WTC11 (cell line): ENCODE measurements at regions not wholly inside any gene's neighbourhood (a gene's known extent, or its start where the extent isn't known, plus 50 kb on each side); places are given as distances from the start of the nearest gene placed in this dataset.
A peak's percentile ranks its signal among the peaks of the same experiment; 100 is the strongest.

Experiments used
- ATAC-seq: fragments of 200-7000 bp; cut with Tn5 transposase; 2 replicates; pipeline ENCODE4 v1.10.0; 2021; ENCODE audit warnings: mild to moderate bottlenecking, moderate library complexity
- CTCF ChIA-PET: fragments of 300-600 bp; sonication (Branson Sonifier 250); formaldehyde crosslinking; loops from one replicate; lab custom pipeline; 2021; ENCODE audit warnings: antibody characterized with exemption; lab: Charles Lee
- POLR2A ChIA-PET: fragments of 350-600 bp; sonication (Branson Sonifier 250); formaldehyde crosslinking; loops from one replicate; lab custom pipeline; 2021; ENCODE audit warnings: antibody characterized with exemption; lab: Charles Lee
- DNase-seq: peaks from one replicate; pipeline ENCODE4 v3.0.0; 2021; ENCODE audit warnings: low spot score
- H3K27ac Mint-ChIP-seq: 2 replicates; pipeline ENCODE4 v1.8.0; 2021; ENCODE audit warnings: mixed read lengths
- H3K27me3 Mint-ChIP-seq: 2 replicates; pipeline ENCODE4 v1.8.0; 2021; ENCODE audit warnings: low read depth, mild to moderate bottlenecking, moderate library complexity, mixed read lengths
- H3K36me3 Mint-ChIP-seq: 2 replicates; pipeline ENCODE4 v1.8.0; 2021; ENCODE audit warnings: mixed read lengths
- H3K4me1 Mint-ChIP-seq: 2 replicates; pipeline ENCODE4 v1.8.0; 2022; ENCODE audit warnings: mixed read lengths
- H3K4me3 Mint-ChIP-seq: 2 replicates; pipeline ENCODE4 v1.8.0; 2021; ENCODE audit warnings: mild to moderate bottlenecking, moderate library complexity, mixed read lengths
- H3K9me3 Mint-ChIP-seq: 2 replicates; pipeline ENCODE4 v1.8.0; 2021; ENCODE audit warnings: mixed read lengths
- ATF2 ChIP-seq: sonication (generic); formaldehyde crosslinking; IDR thresholded peaks from 2 replicates; pipeline ENCODE4 v1.8.1; 2022; ENCODE audit warnings: low read depth, missing genetic modification reagents, borderline replicate concordance
- CREM ChIP-seq: sonication (generic); formaldehyde crosslinking; IDR thresholded peaks from 2 replicates; pipeline ENCODE4 v1.8.1; 2022; ENCODE audit warnings: mild to moderate bottlenecking, missing genetic modification reagents, moderate library complexity
- ESRRA ChIP-seq: sonication (generic); formaldehyde crosslinking; IDR thresholded peaks from 2 replicates; pipeline ENCODE4 v1.8.1; 2022; ENCODE audit warnings: mild to moderate bottlenecking, missing genetic modification reagents, borderline replicate concordance
- FOXK1 ChIP-seq: sonication (generic); formaldehyde crosslinking; IDR thresholded peaks from 2 replicates; pipeline ENCODE4 v1.8.0; 2022; ENCODE audit warnings: mild to moderate bottlenecking, moderate library complexity, missing genetic modification reagents
- GABPB1 ChIP-seq: sonication (generic); formaldehyde crosslinking; IDR thresholded peaks from 2 replicates; pipeline ENCODE4 v1.8.1; 2023; ENCODE audit warnings: mild to moderate bottlenecking, missing genetic modification reagents
- GRHL2 ChIP-seq: fragments of 250-450 bp; sonication (Bioruptor Pico); IDR thresholded peaks from 2 replicates; pipeline ENCODE4 v1.8.0; 2022; ENCODE audit warnings: mild to moderate bottlenecking, moderate library complexity; ENCODE audit not compliant: insufficient replicate concordance, severe bottlenecking
- GTF2I ChIP-seq: fragments of 250-450 bp; sonication (Bioruptor Pico); conservative IDR thresholded peaks from 2 replicates; pipeline ENCODE4 v1.4.0; 2021; ENCODE audit warnings: mild to moderate bottlenecking
- KAT7 ChIP-seq: sonication (generic); formaldehyde crosslinking; IDR thresholded peaks from 2 replicates; pipeline ENCODE4 v1.8.1; 2023; ENCODE audit warnings: missing genetic modification reagents, mild to moderate bottlenecking, borderline replicate concordance
- MAX ChIP-seq: sonication (generic); formaldehyde crosslinking; IDR thresholded peaks from 2 replicates; pipeline ENCODE4 v1.8.0; 2022; ENCODE audit warnings: mild to moderate bottlenecking, missing genetic modification reagents
- MLX ChIP-seq: sonication (generic); formaldehyde crosslinking; IDR thresholded peaks from 2 replicates; pipeline ENCODE4 v1.8.1; 2023; ENCODE audit warnings: mild to moderate bottlenecking, missing genetic modification reagents, moderate library complexity
- MYBL2 ChIP-seq: sonication (generic); formaldehyde crosslinking; IDR thresholded peaks from 2 replicates; pipeline ENCODE4 v1.8.1; 2023; ENCODE audit warnings: mild to moderate bottlenecking, moderate library complexity, missing genetic modification reagents
- NFE2L1 ChIP-seq: sonication (generic); formaldehyde crosslinking; IDR thresholded peaks from 2 replicates; pipeline ENCODE4 v1.8.1; 2023; ENCODE audit warnings: missing genetic modification reagents
- NFYB ChIP-seq: sonication (generic); formaldehyde crosslinking; conservative IDR thresholded peaks from 2 replicates; pipeline ENCODE4 v1.8.0; 2022; ENCODE audit warnings: low read depth, missing genetic modification reagents
- OVOL2 ChIP-seq: fragments of 250-450 bp; sonication (Bioruptor Pico); IDR thresholded peaks from 2 replicates; pipeline ENCODE4 v1.9.0; 2021; ENCODE audit warnings: mild to moderate bottlenecking, borderline replicate concordance
- RELA ChIP-seq: sonication (generic); formaldehyde crosslinking; IDR thresholded peaks from 2 replicates; pipeline ENCODE4 v1.8.1; 2022; ENCODE audit warnings: missing genetic modification reagents, mild to moderate bottlenecking, borderline replicate concordance
- RORB ChIP-seq: fragments of 250-450 bp; sonication (Bioruptor Pico); IDR thresholded peaks from 2 replicates; pipeline ENCODE4 v1.9.0; 2021; ENCODE audit warnings: mild to moderate bottlenecking
- SOX15 ChIP-seq: fragments of 250-450 bp; sonication (Bioruptor Pico); IDR thresholded peaks from 2 replicates; pipeline ENCODE4 v1.9.0; 2021; ENCODE audit warnings: mild to moderate bottlenecking
- STAT6 ChIP-seq: sonication (generic); formaldehyde crosslinking; conservative IDR thresholded peaks from 2 replicates; pipeline ENCODE4 v1.8.1; 2023; ENCODE audit warnings: mild to moderate bottlenecking, low read depth, missing genetic modification reagents, moderate library complexity
- TCF7 ChIP-seq: sonication (generic); formaldehyde crosslinking; IDR thresholded peaks from 2 replicates; pipeline ENCODE4 v1.8.0; 2022; ENCODE audit warnings: mild to moderate bottlenecking, low read depth, missing genetic modification reagents, moderate library complexity
- USF1 ChIP-seq: sonication (generic); formaldehyde crosslinking; IDR thresholded peaks from 2 replicates; pipeline ENCODE4 v1.8.0; 2022; ENCODE audit warnings: mild to moderate bottlenecking, missing genetic modification reagents
- ZBTB43 ChIP-seq: sonication (generic); formaldehyde crosslinking; IDR thresholded peaks from 2 replicates; pipeline ENCODE4 v1.8.1; 2023; ENCODE audit warnings: mild to moderate bottlenecking, missing genetic modification reagents
- ZNF219 ChIP-seq: sonication (generic); formaldehyde crosslinking; IDR thresholded peaks from 2 replicates; pipeline ENCODE4 v1.8.0; 2023; ENCODE audit warnings: missing genetic modification reagents, mild to moderate bottlenecking, borderline replicate concordance
- ZNF232 ChIP-seq: sonication (generic); formaldehyde crosslinking; IDR thresholded peaks from 2 replicates; pipeline ENCODE4 v1.8.0; 2022; ENCODE audit warnings: mild to moderate bottlenecking, missing genetic modification reagents
- ZNF396 ChIP-seq: fragments of 250-450 bp; sonication (Bioruptor Pico); IDR thresholded peaks from 2 replicates; pipeline ENCODE4 v1.8.0; 2021; ENCODE audit warnings: mild to moderate bottlenecking, moderate library complexity, borderline replicate concordance
- ZNF416 ChIP-seq: fragments of 250-450 bp; sonication (Bioruptor Pico); IDR thresholded peaks from 2 replicates; pipeline ENCODE4 v1.9.0; 2021; ENCODE audit warnings: mild to moderate bottlenecking, inconsistent platforms
- ZNF423 ChIP-seq: fragments of 250-450 bp; sonication (Bioruptor Pico); IDR thresholded peaks from 2 replicates; pipeline ENCODE4 v2.1.2; 2022; ENCODE audit warnings: mild to moderate bottlenecking, moderate library complexity

- no peak overlapping the region for H3K27ac Mint-ChIP-seq
- no peak for TF ChIP-seq ZNF219 (CRISPR knock-in tag)
- no peak for TF ChIP-seq GRHL2 (CRISPR knock-in tag)
- TF ChIP-seq SOX15 (CRISPR knock-in tag), result no peak
- TF ChIP-seq MYBL2 (CRISPR knock-in tag), result no peak
- TF ChIP-seq RELA (CRISPR knock-in tag), result no peak
- TF ChIP-seq STAT6 (CRISPR knock-in tag), result no peak
- no peak for TF ChIP-seq ESRRA
- TF ChIP-seq NFYB (CRISPR knock-in tag), result no peak
- TF ChIP-seq TCF7, result no peak
- no peak for TF ChIP-seq RORB
- TF ChIP-seq CREM (CRISPR knock-in tag), result no peak
- no peak for TF ChIP-seq ZBTB43 (CRISPR knock-in tag)
- no peak for TF ChIP-seq NFE2L1 (CRISPR knock-in tag)
- no peak for TF ChIP-seq ZNF423 (CRISPR knock-in tag)
- TF ChIP-seq GTF2I (CRISPR knock-in tag), result no peak
- no peak for TF ChIP-seq ZNF416
- TF ChIP-seq, all 79 proteins: peak for 0
- DNase-seq, result no peak
- CTCF ChIA-PET, result interaction anchor here (0.7 kb wide), 1 partner anchor 268 kb away, joined by 4 read pairs; no protein-coding TSS in a partner anchor
- Mint-ChIP-seq H3K36me3 (no peaks in the 10 kb centered on the region), H3K4me1 (peaks cover 43% of the 10 kb centered on the region), H3K27me3 (no peaks in the 10 kb centered on the region), H3K9me3 (no peaks in the 10 kb centered on the region), H3K4me3 (no peak overlapping the region)
- ATAC-seq, result peak; percentile 13; the same call in 1 of the 2 replicates
- POLR2A ChIA-PET, result no interaction called here
Observed at GRCh38 chr6:98560841-98561240, 273.5 kb upstream of the POU3F2 start.

- Mint-ChIP-seq H3K9me3 (no peaks in the 10 kb centered on the region), H3K27ac (no peak overlapping the region), H3K4me3 (no peak overlapping the region), H3K4me1 (peaks cover 7% of the 10 kb centered on the region), H3K36me3 (no peaks in the 10 kb centered on the region), H3K27me3 (no peaks in the 10 kb centered on the region)
- TF ChIP-seq NFE2L1 (CRISPR knock-in tag) (no peak), FOXK1 (no peak), USF1 (CRISPR knock-in tag) (no peak), ZNF232 (CRISPR knock-in tag) (no peak), OVOL2 (CRISPR knock-in tag) (no peak), MAX (no peak), GRHL2 (CRISPR knock-in tag) (no peak), KAT7 (CRISPR knock-in tag) (no peak), MLX (CRISPR knock-in tag) (no peak), ZNF396 (CRISPR knock-in tag) (no peak), NFYB (CRISPR knock-in tag) (no peak), ATF2 (CRISPR knock-in tag) (no peak), GABPB1 (CRISPR knock-in tag) (no peak)
- ATAC-seq (no peak), DNase-seq (no peak)
- CTCF ChIA-PET, result no interaction called here
- POLR2A ChIA-PET, result no interaction called here
Observed at GRCh38 chr6:98566126-98566525, 268.2 kb upstream of the POU3F2 start.
